Fibroblast of mammary gland (primary cell): ENCODE measurements at regions not wholly inside any gene's neighbourhood (a gene's known extent, or its start where the extent isn't known, plus 50 kb on each side); places are given as distances from the start of the nearest gene placed in this dataset.
A peak's percentile ranks its signal among the peaks of the same experiment; 100 is the strongest.

Source experiments
- DNase-seq: peaks from one replicate; pipeline ENCODE4 v3.0.0-alpha.2; 2010; ENCODE audit warnings: low read depth
- H3K4me3 ChIP-seq: 2 replicates; pipeline ENCODE4 v1.5.1; 2011; ENCODE audit warnings: low read depth, mild to moderate bottlenecking, low read length, moderate library complexity; ENCODE audit not compliant: control insufficient read depth
- TF ChIP-seq, protein P1 (sequence below): conservative IDR thresholded peaks from 2 replicates; pipeline ENCODE4 v1.5.1; 2011; ENCODE audit warnings: low read depth, low read length, inconsistent platforms; ENCODE audit not compliant: control insufficient read depth, insufficient read depth

DNA sequence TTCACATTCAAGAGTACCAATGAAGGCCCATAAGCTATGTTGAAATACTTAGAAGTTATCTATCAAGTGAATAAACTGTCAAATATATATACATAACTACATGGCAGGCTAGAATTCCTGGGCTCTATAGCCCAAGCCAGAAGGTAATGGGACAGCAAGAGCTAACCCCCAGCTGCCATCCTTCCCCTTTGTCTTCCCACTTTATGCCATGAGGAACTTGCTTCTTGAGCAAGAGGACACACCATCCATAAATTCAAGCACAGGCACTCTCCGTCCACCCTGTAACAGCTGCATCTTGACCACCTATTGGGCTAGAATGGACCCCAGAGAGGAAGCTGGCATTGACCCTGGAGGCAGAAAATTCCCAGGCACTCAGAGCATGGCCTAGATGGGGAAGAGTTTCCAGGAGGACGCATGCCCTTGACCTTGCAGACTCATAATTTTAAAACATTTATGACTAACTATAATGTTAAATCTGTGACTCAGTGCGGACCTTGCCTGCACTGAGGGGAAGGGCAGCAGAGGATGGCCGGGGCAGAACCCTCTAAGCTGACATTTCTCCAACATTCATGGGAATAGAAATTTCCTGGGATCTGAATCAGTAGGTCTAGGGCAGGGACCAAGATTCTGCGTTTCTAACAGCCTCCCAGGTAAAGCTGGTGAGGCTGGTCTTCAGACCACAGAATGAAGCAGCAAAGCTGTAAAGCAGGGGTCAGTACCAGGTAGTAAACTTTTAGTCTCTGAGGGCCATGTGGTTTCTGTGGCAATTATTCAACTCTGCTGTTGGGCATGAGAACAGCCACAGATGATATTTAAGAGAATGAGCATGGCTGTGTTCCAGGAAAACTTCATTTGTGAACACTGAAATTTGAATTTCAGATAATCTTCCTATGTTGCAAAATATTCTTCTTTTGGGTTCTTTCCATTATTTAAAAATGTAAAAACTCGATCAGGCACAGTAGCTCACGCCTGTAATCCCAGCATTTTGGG, 71.4 kb upstream of the CLDN10 start:
- H3K4me3 ChIP-seq, result no peak overlapping the region
- TF ChIP-seq, protein P1, sequence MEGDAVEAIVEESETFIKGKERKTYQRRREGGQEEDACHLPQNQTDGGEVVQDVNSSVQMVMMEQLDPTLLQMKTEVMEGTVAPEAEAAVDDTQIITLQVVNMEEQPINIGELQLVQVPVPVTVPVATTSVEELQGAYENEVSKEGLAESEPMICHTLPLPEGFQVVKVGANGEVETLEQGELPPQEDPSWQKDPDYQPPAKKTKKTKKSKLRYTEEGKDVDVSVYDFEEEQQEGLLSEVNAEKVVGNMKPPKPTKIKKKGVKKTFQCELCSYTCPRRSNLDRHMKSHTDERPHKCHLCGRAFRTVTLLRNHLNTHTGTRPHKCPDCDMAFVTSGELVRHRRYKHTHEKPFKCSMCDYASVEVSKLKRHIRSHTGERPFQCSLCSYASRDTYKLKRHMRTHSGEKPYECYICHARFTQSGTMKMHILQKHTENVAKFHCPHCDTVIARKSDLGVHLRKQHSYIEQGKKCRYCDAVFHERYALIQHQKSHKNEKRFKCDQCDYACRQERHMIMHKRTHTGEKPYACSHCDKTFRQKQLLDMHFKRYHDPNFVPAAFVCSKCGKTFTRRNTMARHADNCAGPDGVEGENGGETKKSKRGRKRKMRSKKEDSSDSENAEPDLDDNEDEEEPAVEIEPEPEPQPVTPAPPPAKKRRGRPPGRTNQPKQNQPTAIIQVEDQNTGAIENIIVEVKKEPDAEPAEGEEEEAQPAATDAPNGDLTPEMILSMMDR, result no peak
- DNase-seq, result peak; percentile 44

DNA sequence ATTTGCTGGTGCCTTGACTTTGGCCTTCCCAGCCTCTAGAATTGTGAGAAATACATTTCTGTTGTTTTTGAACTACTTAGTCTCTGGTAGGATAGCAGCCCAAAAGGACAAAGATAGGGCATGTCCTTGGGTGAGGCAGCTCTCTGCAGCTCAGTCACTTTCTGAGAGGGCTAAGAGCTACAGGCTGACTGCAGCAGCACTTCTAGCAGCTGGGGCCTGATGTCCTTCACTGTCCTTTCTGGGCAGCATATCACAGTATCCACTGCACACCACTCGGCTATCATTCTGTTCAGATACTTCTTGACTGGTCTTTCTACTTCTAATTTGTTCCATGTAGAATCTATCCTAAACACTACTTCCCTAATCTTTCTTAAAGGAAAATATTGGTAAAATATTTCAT, 68.5 kb upstream of the CLDN10 start:
- TF ChIP-seq, protein P1, result no peak
- DNase-seq, result no peak
- no peak overlapping the region for H3K4me3 ChIP-seq

DNA sequence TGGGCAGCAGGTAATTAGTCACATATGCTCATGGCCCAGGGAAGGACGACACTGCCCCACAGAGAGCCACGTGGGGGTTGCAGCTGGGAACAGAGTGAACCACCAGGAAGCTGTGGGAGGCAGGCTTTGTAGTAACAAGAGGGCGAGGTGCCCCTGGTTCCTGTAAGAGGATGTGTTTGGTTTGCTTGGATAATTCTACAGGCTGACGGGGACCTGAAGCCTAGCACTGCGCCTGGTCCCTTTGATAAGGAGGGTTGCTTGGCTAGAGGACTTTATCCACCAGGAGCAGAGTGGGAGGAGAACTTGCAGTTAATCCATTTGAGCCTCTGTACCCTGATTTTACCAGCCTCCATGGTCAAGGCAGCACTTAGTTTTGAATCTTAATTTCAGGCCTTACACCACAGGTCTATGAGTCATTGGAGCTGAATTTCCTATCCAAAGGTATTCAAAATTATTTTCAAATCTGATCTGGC, 67.4 kb upstream of the CLDN10 start:
- no peak overlapping the region for H3K4me3 ChIP-seq
- TF ChIP-seq, protein P1, result peak; percentile 6
- peak; percentile 21 for DNase-seq

DNA sequence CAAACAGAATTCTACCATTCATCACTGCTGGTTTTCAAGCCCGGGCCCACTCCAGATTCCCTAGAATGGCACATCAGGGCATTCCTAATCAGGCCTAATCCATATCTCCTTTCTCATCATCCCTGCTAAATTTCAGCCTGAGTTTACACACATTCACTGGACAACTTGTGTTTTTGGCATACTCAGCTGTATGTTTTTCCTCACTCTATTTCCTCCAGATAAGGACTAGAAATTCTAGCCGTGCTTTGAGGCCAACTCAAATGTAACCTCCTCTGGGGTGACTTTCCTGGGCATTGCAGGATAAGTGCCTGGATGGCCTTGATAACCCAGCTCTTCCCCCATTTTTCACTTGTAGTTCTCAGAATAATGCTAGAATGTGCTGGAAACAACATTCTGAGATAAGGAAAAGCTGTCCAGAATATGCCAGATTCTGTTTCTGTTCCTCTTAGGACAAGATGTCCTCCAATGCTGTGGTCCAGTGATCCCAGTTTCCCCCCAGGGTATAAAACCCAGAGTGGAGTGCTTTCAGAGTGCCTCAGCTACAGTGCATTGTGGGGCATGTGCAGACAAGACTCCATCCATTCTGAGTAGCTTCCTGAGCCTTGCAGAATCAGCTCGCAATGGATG, 66.9 kb upstream of the CLDN10 start:
- DNase-seq, result no peak
- TF ChIP-seq, protein P1, result no peak

DNA sequence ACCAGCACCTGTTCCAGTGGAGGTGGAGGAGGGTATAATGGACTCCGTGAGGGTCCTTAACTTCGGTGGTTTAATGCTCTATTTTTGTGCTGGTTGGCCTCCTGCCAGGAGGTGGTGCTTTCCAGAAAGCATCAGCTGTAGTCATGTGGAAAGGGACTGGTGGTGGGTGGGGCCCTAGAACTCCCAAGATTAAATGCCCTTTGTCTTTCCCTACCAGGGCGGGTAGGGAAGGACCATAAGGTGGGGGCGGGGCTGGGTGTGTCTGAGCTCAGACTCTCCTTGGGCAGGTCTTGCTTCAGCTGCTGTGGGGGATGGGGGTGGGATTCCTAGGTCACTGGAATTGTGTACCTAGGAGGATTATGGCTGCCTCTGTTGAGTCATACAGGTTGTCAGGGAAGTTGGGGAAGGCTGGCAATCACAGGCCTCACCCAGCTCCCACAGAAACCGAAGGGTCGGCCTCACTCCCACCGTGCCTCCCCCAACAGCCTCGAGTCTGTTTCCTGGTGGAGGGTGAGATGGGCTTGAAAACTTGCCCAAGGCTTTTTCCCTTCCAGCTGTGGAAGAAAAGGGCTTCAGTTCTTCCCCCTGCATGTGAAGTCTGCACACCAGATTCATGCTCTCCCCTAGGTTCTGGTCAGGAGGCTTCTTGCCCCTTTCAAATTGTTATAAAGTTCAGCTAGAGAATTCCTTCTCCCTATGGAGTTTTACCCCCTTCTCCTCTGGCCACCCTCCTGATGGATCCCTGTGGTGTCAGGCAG, 60.3 kb upstream of the CLDN10 start:
- no peak for DNase-seq
- TF ChIP-seq, protein P1, result no peak
- no peak overlapping the region for H3K4me3 ChIP-seq

More for the DNA sequence above, 66.9 kb upstream of the CLDN10 start:
- no peak overlapping the region for H3K4me3 ChIP-seq

DNA sequence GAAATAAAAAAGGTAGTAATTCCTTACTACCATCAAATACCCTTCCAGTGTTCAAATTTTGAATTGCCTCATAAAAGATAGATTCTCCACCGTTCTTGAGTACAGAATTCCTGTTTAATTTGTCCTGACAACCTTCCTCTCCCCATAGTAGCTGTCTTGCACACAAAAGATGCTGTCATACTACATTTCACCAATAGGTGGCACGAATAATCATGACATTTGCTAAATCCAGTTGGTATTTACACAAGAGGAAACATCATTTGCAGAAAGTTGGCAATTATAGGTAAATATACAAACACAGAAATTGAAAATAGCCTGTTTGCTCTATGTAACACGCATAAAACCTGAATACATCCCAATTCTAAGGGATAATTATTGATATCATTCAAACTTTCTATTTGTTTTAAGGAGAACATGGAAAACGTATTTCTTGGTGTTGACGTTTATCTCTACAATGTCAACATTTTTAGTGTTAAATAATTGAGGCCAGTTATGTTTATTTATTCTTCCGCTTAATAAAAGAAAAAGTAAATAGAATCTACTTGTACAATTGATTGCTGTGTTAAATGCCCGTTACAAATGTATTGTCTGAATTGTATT, 58.3 kb upstream of the CLDN10 start:
- H3K4me3 ChIP-seq, result no peak overlapping the region
- peak; percentile 72 for DNase-seq
- TF ChIP-seq, protein P1, result peak; percentile 78
